GM21367 (cell line): ENCODE measurements at regions not wholly inside any gene's neighbourhood (a gene's known extent, or its start where the extent isn't known, plus 50 kb on each side); places are given as distances from the start of the nearest gene placed in this dataset.

Experiments
- ATAC-seq: cut with Tn5 transposase; IDR thresholded peaks from one replicate; pipeline ENCODE4 v1.9.1; 2021; ENCODE audit not compliant: unreplicated experiment

DNA sequence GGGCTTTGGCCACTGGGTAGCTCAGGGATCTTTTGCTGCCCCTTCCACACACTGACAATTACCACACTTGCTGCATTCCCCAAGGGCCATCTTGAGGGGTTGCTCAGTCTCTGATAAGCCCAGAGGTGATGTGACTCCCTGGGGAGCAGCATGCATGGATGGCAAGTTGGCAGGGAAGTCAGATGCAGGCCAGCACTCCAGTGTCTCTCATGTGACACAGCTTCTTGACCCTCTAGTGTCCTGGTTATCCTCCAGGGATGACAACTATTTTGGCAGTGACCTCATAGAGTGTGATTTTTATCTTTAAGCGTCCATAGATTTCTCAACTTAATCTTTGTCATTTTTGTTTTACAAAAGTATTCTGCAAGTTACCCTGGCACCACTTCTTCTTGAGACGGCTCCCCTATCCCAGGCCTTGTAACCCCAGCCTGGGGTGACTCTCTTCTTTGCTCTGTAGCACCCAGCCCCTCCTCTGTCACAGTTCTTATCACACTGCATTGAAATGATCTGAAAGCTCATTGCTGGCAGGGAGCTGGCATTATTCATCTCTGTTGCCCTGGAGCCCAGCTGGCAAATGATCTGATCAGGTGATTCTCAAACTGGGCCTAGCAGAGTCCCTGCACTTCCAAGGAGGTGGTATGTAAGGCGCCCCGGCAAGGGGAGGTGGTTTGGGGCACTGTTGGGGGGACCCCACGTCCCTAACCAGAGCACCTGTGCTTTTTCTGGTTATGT is 72.6 kb downstream of the TENT5C start:
- no peak for ATAC-seq

DNA sequence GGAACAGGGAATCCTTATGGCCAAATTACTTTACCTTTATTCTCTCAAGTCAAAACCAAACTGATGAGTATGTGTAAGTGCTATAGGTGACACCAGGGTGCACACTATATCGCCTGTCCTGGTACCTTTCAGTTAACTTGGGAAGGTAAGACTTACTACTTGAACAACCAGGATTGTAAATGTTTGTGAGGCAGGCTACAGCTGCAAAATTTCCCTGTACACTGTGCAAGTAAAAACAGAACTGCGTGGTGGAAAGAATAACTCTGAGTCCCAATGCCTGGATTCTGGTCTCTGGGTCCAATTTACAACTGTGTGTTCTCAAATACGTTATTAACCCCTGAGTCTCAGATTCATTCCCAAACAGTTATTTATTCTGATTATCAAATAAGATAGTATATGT is 73.5 kb downstream of the TENT5C start:
- ATAC-seq = no peak

DNA sequence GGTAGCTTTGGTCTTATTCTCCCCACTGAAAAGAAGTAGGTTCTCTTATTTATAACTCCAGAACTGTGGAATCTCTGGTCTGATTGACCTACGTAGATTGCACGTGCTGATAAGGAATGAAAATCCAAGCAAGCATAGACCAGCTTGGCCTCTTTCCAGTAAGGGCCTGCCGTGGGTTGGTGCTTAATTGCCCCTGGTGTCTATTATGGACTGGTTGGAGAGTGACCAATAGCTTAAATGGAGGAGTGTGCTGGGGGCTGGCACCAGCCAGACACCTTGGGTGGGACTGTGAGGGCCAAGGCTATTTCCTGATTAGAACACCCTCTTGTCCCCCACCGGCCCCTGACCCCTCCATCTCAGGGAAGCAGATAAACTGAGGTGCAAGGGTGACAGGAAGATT is 74.0 kb downstream of the TENT5C start:
- ATAC-seq = no peak

DNA sequence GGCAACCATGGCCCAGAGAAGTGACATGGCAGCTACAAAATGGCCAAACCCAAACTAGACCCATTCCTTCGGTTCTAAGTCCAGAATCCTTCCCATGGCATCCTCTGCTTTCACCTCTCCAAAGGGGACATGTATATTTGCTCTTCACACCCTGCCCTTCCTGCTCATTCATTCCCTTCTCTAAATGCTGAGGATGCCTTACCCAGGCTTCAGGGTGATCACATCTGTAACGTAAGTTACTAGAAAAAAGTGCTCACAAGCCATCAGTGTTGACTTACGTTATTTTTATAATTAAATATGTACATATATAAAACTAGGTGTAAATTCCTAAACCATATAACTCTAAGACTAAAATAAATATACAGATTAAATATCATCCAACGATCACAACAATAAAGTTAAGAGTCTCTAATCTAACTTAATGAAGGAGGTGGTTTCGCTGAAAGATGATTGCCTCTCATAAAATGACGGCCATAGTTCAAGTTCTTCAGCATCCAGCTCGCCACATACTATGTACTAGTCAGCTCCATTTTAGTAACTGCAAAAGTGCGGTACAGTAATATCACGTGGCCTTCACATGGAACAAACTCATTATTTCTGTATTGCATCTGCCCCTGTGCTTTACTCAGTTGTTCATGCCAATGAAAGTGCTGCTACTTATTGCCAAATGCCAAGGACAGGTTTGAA is 74.6 kb downstream of the TENT5C start:
- ATAC-seq = no peak

DNA sequence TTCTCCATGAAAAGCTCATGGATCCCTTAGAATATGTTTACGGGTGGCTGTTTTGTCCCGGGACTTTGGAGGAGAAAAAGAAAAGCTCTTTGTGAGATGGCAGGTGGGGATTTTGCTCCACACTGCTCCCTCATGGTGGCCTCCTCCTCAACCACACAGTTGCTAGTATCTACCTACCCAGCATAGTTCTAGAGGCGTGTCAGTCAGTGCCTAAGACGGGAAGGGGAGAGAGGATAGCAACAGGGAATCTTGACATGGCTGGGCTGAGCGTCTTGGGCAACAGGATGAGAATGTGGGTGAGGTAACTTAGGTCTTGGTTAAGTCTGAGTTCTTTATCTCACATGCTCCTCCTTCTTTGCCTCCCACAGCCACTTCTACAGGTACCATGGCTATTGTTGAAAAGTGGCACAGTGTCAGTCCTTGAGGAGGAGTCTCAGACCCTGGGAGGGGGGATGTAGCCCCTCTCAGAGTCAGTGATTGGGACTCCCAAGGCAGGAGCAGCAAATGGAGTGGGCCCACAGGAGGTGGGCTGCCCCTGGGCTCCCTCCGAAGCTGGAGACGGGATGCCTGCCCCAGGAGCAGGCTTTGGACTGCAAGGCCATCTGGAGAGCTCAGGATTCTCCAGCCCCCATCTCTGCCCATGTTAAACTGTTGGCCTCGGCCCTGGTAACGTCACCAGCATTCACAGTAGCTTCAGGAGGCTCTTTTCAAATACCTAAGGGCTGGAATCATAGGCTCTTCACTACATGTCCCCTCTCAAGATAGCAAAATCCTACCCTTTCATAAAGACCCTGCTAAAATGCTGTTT is 75.4 kb downstream of the TENT5C start:
- no peak for ATAC-seq

DNA sequence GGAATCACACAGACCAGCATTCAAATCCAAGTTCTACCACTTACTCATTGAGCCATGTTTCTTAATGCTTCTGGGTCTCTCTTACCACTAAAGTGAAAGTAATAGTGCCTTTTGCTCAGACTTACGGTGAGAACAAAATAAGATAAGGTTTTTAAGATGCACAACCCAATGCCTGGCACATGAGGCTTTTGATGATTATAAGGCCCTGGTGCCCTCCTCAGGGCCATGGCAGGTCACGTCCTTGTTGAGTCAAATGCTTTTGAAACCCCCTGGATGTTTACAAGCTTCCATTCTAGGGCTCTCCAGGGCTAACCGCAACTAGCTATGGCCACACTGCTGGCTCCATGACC is 76.0 kb downstream of the TENT5C start:
- no peak for ATAC-seq

DNA sequence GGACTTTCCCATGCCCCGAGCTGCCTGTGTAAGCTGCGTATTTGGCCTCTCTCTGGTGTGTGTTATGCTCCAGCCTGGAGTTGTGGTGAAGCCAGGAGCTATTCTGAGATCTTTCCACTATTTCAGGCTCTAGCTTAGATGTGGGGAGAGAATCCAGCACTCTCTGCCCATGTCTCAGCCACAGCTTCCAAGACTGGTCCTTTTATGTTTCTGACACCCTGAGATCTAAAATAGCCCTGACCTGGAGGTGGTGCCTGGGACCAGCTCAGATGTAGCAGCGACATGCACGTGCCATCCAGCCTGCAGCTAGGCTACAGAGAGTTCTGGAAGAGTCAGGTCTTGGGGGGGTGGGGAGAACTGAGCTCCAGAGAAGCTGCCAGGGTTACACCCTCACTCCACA is 76.5 kb downstream of the TENT5C start:
- ATAC-seq = no peak

DNA sequence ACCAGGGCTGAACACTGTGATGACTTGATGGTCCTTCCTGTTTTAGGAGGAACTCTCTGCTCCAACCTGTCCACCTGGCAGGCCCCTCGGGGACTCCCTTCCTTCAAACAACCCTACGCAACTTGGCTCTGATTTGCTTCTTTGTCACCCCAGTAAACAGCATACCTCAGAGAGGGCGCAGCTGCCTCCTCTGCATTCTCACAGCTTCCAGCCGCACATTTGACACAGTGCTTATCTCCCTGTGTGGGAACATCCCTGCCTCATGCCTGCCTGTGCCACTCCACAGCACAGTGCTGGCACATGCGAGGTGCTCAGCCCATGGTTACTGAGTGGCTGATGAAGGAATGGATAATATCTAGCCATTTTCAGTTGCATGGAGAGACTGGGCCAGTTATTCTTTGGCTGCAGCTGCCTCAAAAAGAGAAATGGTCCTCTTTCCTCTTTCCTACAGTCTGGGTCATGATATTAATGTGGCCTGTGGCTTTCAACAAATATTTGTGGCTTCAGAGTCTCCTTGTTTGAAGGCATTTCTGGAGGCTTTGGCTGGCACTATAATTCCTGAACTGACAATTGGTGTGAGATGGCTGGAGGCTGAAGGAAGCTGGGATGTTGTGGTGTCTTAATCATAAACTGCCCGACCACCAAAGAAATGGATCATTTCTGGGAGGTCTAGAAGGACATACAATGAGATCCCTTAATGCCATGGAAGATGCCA is 77.9 kb downstream of the TENT5C start:
- ATAC-seq = no peak

DNA sequence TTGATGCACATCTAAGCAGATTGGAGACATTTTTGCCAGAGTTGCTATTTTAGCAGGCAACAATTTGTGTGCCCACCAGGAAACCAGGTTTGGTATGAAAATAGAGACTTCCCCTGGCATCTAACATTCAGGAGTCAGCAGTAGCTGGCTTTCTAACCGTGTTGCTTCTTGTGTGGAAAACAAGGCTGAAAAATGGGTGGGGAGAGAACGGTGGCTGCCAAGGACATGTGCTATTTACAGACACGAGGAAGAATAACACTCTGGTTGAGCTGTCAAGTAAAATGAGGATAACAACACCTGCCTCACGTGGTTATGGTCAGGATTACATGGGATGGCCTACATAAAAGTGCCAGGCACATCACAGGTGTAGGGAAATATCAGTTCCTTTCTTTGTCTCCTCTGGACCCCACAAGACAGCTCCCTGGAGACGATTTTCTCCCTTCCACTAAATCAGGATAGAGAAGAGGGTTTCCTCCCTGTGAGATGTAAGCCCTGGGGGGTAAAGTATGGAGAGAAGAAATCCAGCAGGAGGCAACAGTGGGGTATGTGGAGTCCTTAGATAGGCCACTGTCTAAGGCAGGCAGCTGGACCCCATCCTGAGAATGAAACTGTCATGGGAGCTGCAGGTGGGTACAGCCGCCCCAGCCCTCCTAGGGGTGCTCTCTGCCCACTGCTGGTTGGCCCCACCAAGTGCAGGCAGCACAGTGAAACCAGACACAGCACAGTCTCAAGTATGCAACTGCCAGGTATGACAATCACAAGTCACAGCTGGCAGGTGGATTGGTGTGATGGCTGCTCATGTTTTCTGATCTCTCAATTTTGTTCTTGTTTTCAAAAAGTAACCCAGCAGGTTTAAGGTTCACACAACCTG is 80.3 kb downstream of the TENT5C start:
- no peak for ATAC-seq

DNA sequence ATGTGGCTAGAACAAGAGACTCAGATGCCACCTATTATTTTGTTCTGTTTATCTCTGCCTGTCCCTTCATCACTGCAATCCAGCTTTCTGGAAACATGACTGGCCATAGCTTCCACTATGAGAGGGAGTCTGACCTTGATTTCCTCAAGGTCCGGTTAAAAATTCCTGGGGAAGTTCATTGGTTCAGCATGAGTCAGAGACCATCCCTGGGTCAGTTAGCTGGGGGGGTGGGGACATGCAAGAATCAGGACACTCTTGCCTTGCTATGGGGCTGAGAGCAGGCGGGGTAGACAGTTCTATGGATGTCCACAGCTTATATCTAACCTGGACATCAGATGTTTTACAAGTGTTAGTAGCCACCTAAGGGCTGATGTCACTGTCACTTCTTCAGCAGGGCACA is 81.1 kb downstream of the TENT5C start:
- ATAC-seq = no peak

DNA sequence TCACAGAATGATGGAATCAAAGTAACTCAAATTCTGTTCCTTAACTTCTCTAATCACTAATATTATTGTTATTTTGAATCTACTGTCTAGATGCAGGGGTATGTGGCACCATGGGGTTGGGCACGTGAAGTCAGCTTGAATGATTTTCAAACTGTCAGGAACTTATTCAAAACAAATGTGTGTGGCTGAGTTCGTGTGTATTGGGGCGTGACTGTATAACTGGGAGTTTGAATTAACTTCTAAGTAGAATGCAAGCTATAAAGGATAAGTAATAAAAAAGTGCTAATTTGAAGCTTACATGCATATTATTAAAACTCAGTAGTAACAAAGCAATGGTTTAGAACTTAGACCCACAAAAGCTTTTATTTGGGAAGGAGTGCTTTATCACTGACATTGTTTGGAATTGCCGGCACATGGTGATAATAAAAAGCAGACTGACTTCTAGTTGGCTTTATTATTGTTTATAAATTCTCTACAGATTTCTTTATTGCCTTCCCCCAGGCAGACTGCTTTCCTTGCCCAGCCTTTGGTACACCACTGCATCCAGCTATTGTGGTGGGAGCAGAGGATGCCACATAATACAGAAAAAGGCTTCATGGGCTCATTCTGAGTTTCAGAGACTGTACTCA is 84.3 kb downstream of the TENT5C start:
- ATAC-seq = no peak

DNA sequence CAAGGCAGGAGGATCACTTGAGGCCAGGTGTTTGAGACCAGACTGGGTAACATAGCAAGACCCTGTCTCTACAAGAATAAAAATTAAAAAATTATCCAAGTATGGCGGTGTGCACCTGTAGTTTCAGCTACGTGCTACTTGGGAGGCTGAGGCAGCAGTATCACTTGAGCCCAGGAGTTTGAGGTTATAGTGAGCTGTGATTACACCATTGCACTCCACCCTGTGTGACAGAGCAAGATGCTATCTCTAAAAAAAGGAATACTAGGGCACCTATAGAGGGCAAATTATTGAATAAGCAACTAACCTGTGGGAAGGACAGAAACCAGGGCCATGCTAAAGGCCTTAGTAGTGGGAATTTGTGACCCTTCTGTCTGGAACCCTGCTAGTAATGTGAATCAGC is 86.1 kb downstream of the TENT5C start:
- no peak for ATAC-seq

DNA sequence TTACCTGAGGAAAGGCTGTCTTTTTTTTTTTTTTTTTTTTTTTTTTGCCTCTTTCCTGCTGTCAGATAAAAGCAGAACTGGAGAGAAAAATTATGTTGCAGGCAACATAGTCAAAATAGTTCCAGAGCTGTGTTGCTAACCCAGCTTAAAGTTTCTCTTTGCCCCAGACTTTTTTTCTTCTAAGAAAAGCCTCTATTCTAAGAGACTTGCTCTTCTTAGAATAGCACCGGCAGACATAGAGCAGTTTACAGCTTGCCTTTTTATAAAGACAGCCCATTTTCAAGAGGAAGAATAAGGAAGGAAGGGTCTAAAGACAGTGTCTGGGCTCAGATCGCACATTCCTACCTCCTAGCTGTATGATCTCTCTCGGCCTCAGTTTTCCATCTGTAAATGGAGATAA is 88.7 kb downstream of the TENT5C start:
- ATAC-seq = no peak

DNA sequence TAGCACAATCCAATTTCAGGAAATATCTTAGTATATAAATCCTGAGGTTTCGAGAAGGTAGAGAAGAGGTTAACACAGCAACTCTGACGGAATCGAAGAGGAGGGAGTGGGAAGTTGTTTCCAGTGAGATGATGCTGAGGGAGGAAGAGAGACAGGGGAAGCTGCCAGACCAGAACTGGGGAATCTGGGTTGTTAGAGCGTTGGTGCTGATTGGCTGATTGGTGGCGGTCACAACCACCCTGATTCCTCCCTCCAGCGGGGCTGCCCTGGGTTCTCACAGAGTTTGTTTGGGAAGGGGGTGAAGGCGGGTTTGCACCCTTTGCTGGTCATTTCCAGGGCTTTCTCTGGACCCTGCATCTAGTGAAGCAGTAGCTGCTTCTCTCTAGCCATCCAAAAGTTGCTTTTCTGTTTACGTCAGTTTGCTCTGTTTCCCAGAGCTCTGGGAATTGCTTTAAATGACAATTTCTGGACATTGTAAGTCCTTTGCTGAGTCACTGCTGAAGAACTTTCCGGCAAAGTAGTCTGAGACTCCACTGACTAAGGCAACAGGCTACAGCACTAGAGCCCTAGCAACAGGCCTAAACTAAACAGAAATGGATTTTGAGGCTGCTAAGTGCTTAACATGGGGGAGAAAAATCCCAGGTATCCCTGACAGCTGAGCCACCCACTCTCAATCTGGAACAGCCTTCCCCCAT is 90.1 kb downstream of the TENT5C start:
- no peak for ATAC-seq

DNA sequence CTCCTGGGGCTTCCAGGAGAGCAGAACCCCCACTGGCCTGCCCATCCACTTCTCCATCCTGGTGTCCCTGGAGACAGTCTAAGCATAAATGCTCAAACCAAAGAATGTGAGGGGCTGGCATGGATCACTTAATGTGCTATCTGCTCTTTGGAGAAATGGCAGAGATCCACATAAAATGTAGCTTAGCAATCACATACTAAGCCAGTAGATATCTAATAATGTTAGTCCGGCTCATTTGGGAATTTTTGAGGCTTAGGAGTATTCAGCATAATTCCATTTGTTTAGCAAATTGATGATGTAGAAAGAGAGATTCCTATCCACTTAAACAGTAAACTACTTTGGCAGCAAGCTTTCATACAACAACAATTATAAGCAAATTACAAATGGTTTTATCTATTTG is 90.7 kb downstream of the TENT5C start:
- ATAC-seq = no peak

DNA sequence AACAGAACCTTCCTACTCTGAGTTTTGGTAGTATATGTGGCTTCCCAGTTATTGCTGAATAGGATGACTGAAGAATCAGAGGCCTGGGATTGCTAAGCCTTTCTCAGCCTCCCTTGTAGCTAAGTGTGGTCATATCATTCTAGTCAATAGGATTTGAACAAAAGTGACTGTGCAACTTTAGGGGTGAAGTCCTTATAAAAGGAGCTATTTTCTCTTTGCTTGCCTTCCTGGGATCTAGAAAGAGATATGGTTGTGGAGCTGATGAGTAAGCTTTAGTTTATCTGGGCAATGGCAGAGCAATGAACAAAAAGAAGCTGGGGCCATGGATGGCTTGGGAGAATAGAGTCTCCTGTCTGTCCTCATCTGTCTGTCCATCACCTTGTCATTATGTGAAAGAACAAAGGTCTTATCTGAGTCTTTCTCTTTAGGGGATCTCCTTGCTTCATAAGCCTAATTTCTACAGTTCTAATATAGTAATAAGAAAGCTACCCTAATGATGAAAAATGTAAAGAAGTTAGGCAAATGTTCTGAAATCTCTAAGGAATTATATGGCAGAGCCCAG is 91.5 kb downstream of the TENT5C start:
- no peak for ATAC-seq

DNA sequence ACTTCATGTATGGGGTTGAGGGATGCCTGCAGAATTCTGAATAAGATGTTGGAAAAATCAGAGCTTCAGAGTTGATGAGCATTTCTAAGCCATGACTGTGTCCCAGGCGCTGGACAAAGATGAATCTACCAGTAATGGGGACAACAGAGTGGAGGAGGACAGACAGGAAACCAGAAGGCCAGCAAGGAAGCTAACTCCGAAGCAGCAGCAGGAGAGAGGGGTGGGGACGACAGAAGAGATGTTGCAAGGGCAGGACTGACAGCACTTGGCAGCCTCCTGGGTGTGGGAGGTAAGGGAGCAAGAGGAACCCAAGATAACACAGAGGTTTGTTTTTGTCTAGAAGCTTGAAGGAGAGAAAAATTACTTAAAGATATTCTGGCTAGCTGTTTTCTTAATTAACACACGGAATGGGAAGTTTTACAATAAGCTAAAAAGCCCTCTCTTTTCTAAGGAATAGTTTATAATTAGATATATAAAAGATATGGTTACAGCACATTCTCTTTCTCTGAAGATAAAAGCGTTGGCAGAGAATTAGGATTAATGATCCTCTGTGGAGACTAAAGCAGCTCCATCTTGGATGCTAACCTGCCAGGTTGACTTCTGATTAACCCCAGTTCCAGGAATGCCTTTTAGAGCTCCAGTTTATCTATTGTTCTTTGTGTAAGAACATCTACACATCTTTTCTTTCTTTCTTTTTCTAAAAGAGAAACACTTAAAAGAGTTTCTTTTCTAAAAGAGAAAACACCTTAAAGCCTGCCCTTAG is 92.7 kb downstream of the TENT5C start:
- no peak for ATAC-seq

DNA sequence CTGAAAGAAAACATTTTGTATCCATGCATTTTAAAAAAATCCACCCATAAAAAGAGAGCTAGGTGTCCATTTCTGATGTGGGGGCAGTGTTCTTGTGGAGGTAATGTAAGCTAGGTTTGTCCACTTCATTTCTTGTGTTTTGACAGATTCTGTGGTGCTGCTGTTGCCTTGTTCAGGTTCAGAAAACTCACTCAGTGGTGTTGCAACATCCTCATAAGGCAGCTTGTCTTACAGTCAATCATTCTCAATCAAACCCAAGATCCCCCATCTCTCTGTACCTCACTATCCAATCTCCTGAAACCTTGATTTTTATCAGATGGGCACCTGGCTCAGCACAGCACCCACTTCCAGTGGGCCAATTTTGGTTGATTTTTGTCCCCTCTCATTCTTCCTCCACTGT is 94.1 kb downstream of the TENT5C start:
- no peak for ATAC-seq
